Spinal cord (tissue), 9 donors: ENCODE measurements at regions not wholly inside any gene's neighbourhood (a gene's known extent, or its start where the extent isn't known, plus 50 kb on each side); places are given as distances from the start of the nearest gene placed in this dataset.
"Not testable (repeated sequence)": the region's sequence is repeated elsewhere in the genome, so short reads cannot be mapped to it uniquely, and the experiment has no call there.

Experiments used
- DNase-seq, 6 donors: peaks; one replicate each; pipeline versions ENCODE4 v3.0.0 to v3.0.0-alpha.2; 2013 to 2015; ENCODE audit warnings: low spot score in 6 of 6, low read depth in 4 of 6
- H3K27ac ChIP-seq: one replicate; pipeline ENCODE4 v1.5.1; 2013; ENCODE audit warnings: low read depth, low read length, control low read depth
- H3K27me3 ChIP-seq: one replicate; pipeline ENCODE4 v1.6.1; 2013; ENCODE audit warnings: low read length; ENCODE audit not compliant: control insufficient read depth, insufficient read depth
- H3K36me3 ChIP-seq: one replicate; pipeline ENCODE4 v1.6.1; 2013; ENCODE audit warnings: low read length; ENCODE audit not compliant: control insufficient read depth, insufficient read depth
- H3K4me1 ChIP-seq: one replicate; pipeline ENCODE4 v1.6.1; 2013; ENCODE audit warnings: low read length; ENCODE audit not compliant: control insufficient read depth, insufficient read depth
- H3K4me3 ChIP-seq: one replicate; pipeline ENCODE4 v1.5.1; 2013; ENCODE audit warnings: low read depth, low read length, control low read depth
- H3K9me3 ChIP-seq: one replicate; pipeline ENCODE4 v1.6.1; 2013; ENCODE audit warnings: low read length; ENCODE audit not compliant: control insufficient read depth, insufficient read depth
- WGBS: methylation state at CpG from one replicate; pipeline ENCODE4 v1.1.5; 2013; ENCODE audit warnings: missing lambda C conversion rate; ENCODE audit not compliant: insufficient coverage; 5-methylcytosine and 5-hydroxymethylcytosine counted together
- donor health status: healthy.

GRCh38 chr4:117889978-117890377 is 144.3 kb upstream of the NDST3 start:
- no peak overlapping the region for H3K4me3 ChIP-seq
- H3K27me3 ChIP-seq = no peaks in the 10 kb centered on the region
- H3K36me3 ChIP-seq = no peaks in the 10 kb centered on the region
- no peaks in the 10 kb centered on the region for H3K4me1 ChIP-seq
- no peak overlapping the region for H3K27ac ChIP-seq
- no peaks in the 10 kb centered on the region for H3K9me3 ChIP-seq
- no peak for DNase-seq
- 100% methylated on average over 2 of the region's 3 CpGs for WGBS

GRCh38 chr4:117893207-117893606 is 141.1 kb upstream of the NDST3 start:
- Histone ChIP-seq H3K27ac (no peak overlapping the region), H3K4me1 (no peaks in the 10 kb centered on the region), H3K27me3 (no peaks in the 10 kb centered on the region), H3K9me3 (no peaks in the 10 kb centered on the region), H3K36me3 (no peaks in the 10 kb centered on the region), H3K4me3 (no peak overlapping the region)
- WGBS = no CpG with 5 or more reads among the region's 1 CpG
- DNase-seq = peak in 1 of 6 donors; percentile 56

- no peak overlapping the region for H3K4me3 ChIP-seq
- H3K36me3 ChIP-seq = no peaks in the 10 kb centered on the region
- no peaks in the 10 kb centered on the region for H3K9me3 ChIP-seq
- no peak overlapping the region for H3K27ac ChIP-seq
- H3K27me3 ChIP-seq = no peaks in the 10 kb centered on the region
- no peaks in the 10 kb centered on the region for H3K4me1 ChIP-seq
- no peak for DNase-seq
Observed at GRCh38 chr4:117898496-117898895, 135.8 kb upstream of the NDST3 start.

GRCh38 chr4:117900832-117901231 is 133.5 kb upstream of the NDST3 start:
- peak in 1 of 6 donors; percentile 9 for DNase-seq
- no peak overlapping the region for H3K27ac ChIP-seq
- no peaks in the 10 kb centered on the region for H3K4me1 ChIP-seq
- H3K27me3 ChIP-seq = no peaks in the 10 kb centered on the region
- H3K4me3 ChIP-seq = no peak overlapping the region
- H3K36me3 ChIP-seq = no peaks in the 10 kb centered on the region
- WGBS = 33% methylated on average over 1 of the region's 2 CpGs
- no peaks in the 10 kb centered on the region for H3K9me3 ChIP-seq

- no peak overlapping the region for H3K4me3 ChIP-seq
- H3K4me1 ChIP-seq = no peaks in the 10 kb centered on the region
- H3K9me3 ChIP-seq = no peaks in the 10 kb centered on the region
- no CpG with 5 or more reads among the region's 1 CpG for WGBS
- no peak overlapping the region for H3K27ac ChIP-seq
- no peaks in the 10 kb centered on the region for H3K36me3 ChIP-seq
- no peaks in the 10 kb centered on the region for H3K27me3 ChIP-seq
- no peak for DNase-seq
Observed at GRCh38 chr4:117907646-117908045, 126.6 kb upstream of the NDST3 start.

- Histone ChIP-seq H3K27me3 (no peaks in the 10 kb centered on the region), H3K9me3 (no peaks in the 10 kb centered on the region), H3K4me3 (no peak overlapping the region), H3K4me1 (no peaks in the 10 kb centered on the region), H3K36me3 (no peaks in the 10 kb centered on the region), H3K27ac (no peak overlapping the region)
- DNase-seq = peak in 2 of 6 donors; percentile 12 to 39
- 73% methylated on average over 2 of the region's 5 CpGs for WGBS
Observed at GRCh38 chr4:117908306-117909207, 125.7 kb upstream of the NDST3 start.

GRCh38 chr4:117916728-117917127 is 117.6 kb upstream of the NDST3 start:
- Histone ChIP-seq H3K27ac (no peak overlapping the region), H3K9me3 (peaks cover 1% of the 10 kb centered on the region), H3K4me3 (no peak overlapping the region), H3K4me1 (no peaks in the 10 kb centered on the region), H3K36me3 (no peaks in the 10 kb centered on the region), H3K27me3 (no peaks in the 10 kb centered on the region)
- DNase-seq = no peak
- 88% methylated on average over 4 of the region's 4 CpGs for WGBS

GRCh38 chr4:117922311-117922710 is 112.0 kb upstream of the NDST3 start:
- not testable (repeated sequence) for H3K9me3 ChIP-seq, H3K27ac ChIP-seq, H3K36me3 ChIP-seq, H3K27me3 ChIP-seq, H3K4me3 ChIP-seq, H3K4me1 ChIP-seq, DNase-seq
- 67% methylated on average over 7 of the region's 9 CpGs for whole genome bisulfite sequencing

- not testable (repeated sequence) for H3K27me3 ChIP-seq, H3K36me3 ChIP-seq, H3K4me1 ChIP-seq, H3K27ac ChIP-seq, H3K4me3 ChIP-seq, DNase-seq, H3K9me3 ChIP-seq
- no CpG with 5 or more reads among the region's 2 CpGs for WGBS
Observed at GRCh38 chr4:117927823-117928222, 106.5 kb upstream of the NDST3 start.

GRCh38 chr4:117941611-117942010 is 92.7 kb upstream of the NDST3 start:
- no peak overlapping the region for H3K27ac ChIP-seq
- H3K27me3 ChIP-seq = no peaks in the 10 kb centered on the region
- H3K4me3 ChIP-seq = no peak overlapping the region
- no peaks in the 10 kb centered on the region for H3K36me3 ChIP-seq
- no peak for DNase-seq
- peaks cover 2% of the 10 kb centered on the region for H3K9me3 ChIP-seq
- 59% methylated on average over 5 of the region's 5 CpGs for WGBS
- no peaks in the 10 kb centered on the region for H3K4me1 ChIP-seq
